Activated CD8-positive, alpha-beta memory T cell treated with anti-CD3 and anti-CD28 coated beads, Interleukin-2, amount 50 U/mL, for 48 hours (primary cell): ENCODE measurements at regions not wholly inside any gene's neighbourhood (a gene's known extent, or its start where the extent isn't known, plus 50 kb on each side); places are given as distances from the start of the nearest gene placed in this dataset.
A peak's percentile ranks its signal among the peaks of the same experiment; 100 is the strongest.

Source experiments
- DNase-seq: peaks from one replicate; pipeline ENCODE4 v3.0.0-alpha.2; 2020

- peak; percentile 23 for DNase-seq
Observed at GRCh38 chr22:47783433-47784366, 1021.2 kb downstream of the TBC1D22A start.

DNA sequence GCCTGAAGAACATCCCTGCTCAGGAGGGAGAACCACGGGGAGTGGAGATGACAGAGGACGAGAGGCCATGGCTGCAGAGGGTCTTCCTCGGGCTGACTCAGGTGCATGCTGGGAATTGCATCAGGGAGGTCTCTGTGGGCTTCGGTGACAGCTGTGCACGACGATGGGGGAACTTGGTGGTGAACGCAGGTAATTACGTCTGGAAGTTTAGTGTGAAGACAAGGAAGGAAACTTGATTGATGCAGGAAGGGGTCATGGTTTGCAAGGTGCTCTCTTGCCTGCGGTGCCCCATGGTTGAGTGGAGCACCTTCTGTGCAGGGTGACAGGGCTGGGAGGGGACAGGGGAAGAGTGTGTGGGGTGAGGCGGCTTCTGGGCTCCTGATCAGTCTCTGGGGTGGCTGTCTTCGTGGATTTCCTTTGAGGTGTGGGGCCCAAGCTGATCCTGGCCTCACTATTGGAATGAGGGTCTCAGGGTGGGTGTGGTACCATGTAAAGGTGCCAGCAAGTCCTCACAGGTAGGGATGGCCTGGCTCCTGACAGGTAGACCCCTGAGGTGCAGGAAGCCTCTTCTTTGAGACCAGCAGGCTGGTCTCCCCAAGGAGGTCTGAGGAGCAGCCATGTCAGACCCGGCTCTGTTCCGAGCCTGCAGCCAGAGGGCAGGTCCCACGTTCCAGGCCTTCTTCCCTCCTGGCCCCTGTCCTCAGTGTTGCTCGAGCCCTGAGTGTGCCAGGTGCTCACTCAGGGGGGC lies 1020.1 kb downstream of the TBC1D22A start:
- DNase-seq, result peak; percentile 15

DNA sequence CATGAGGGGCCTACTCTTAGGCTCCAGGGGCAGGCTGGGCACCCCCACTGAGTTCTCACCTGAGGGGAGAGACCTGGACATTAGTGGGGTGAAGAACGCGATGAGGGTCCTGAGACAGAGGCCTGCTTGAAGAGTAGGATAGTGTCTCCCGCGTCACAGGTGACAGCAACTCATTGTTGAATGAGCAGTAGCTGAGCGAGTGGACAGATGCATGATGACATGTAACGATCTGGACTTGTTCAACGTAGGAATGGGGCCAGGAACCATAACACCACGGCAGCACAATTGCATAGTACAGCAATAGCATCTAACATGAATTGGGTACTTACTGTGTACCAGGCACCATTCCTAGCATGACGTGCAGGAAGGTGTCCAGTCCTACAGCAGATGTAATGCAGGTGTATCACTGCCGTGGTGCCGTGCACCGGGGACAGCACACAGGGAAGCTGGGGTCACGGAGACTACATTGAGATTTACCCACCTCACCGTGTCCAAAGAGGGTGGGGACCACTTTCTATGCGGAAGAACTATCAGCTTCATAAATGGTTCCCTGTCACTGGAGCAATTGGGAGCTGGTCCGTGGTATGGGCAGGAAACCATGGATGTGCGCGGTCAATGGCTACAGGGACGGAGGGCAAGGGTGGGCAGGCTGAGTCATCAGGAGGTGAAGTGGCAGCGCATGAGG lies 1019.1 kb downstream of the TBC1D22A start:
- DNase-seq, result no peak

GRCh38 chr22:47781024-47781423 lies 1018.6 kb downstream of the TBC1D22A start:
- no peak for DNase-seq

GRCh38 chr22:47780281-47780875 lies 1017.9 kb downstream of the TBC1D22A start:
- DNase-seq, result no peak

GRCh38 chr22:47779474-47779873 lies 1017.0 kb downstream of the TBC1D22A start:
- no peak for DNase-seq

- DNase-seq, result no peak
Observed at GRCh38 chr22:47778160-47778658, 1015.8 kb downstream of the TBC1D22A start.

- DNase-seq, result no peak
Observed at GRCh38 chr22:47777426-47777825, 1015.0 kb downstream of the TBC1D22A start.

DNA sequence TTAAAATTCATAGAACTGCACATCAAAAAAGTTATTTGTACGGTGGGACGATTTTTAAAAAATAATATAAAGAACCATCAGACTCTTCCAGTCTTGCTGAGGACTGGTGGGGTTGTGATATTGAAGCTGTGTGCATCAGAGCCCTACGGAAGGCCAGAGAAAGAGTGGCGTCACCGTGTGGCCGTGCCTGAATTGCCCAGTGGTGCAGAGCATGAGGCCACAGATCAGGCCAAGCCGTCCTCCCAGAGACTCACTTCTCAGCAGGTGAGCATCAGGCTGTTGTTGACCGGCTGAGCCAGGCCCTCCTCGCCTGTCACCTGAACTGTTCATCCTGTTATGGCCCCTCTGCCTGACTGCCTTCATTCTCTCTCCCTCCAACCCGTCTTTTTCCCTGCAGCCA lies 1013.9 kb downstream of the TBC1D22A start:
- no peak for DNase-seq

DNA sequence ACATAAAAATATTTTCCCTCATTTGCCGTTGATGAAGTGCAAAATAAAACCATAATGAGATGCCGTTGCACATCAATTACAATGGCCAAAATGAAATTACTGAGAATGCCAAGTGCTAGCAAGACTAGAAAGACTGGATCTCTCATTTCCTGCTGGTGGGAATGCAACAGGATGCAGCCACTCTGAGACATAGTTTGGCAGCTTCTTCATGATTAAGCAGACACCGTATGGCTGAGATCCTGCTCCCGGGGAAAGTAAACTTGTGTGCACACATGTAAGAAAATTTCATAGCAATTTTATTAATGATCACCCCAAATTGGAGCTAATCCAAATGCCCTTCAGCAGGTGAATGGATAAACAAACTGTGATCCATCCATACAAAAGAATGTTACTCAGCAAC lies 1013.2 kb downstream of the TBC1D22A start:
- no peak for DNase-seq

- no peak for DNase-seq
Observed at GRCh38 chr22:47775191-47775590, 1012.7 kb downstream of the TBC1D22A start.

- no peak for DNase-seq
Observed at GRCh38 chr22:47773635-47774034, 1011.2 kb downstream of the TBC1D22A start.

DNA sequence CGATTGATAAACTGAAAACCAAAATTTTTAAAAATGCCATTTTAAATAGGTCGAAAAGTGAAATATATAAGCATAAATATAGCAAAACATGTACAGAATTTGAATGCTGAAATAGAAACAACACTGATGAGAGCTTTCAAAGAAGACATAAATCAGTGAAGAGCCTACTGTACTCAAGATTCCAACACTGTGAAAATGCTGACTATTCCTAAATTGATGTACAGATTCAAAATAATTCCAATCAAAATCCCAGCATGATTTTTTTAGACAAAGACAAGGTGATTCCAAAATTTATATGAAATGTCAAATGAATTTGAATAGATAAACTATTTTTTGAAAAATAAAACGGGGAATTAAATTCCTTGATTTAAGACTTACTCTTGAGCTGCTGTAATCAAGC lies 1010.4 kb downstream of the TBC1D22A start:
- no peak for DNase-seq

DNA sequence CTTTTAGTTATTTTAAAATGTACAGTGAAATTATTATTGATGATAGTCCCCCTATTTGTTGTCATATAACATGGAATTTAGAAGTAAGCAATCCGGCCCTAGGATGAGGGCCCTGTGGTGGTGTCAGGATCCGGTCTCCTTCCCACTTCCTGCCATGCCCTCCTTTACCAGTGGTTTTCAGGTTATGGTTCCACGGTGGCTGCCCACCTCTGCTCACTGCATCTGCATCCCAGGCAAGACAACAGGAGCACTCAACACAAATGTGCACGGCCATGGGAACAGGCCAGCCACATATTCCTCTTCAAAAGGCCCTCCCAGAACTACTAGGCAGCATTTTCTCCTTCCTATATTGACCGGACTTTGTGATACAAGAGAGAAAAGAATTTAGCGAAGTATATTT lies 1007.2 kb downstream of the TBC1D22A start:
- no peak for DNase-seq

GRCh38 chr22:47768027-47768426 lies 1005.6 kb downstream of the TBC1D22A start:
- no peak for DNase-seq

GRCh38 chr22:47767403-47767802 lies 1005.0 kb downstream of the TBC1D22A start:
- DNase-seq, result no peak

- no peak for DNase-seq
Observed at GRCh38 chr22:47765757-47766156, 1003.3 kb downstream of the TBC1D22A start.

DNA sequence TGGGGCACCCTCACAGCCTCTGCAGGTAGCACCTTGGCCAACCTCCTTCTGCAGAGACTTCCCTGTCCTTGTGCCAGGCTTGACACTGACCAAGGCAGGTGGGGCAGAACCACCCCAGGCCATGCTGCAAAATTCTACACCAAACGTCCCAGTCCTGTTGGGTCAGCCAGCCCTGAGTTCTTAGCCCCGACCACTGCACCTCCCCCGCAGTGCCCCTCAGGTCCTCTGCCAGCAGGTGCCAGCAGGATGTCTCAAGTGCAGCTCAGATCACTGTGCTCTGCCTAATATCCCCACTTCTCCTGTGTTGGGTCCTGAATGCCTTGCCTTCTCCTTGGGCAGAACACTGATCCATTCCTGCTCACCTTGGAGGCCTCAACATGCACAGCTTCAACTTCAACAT lies 999.7 kb downstream of the TBC1D22A start:
- no peak for DNase-seq

- no peak for DNase-seq
Observed at GRCh38 chr22:47759909-47760308, 997.5 kb downstream of the TBC1D22A start.

GRCh38 chr22:47757741-47758140 lies 995.3 kb downstream of the TBC1D22A start:
- no peak for DNase-seq

- no peak for DNase-seq
Observed at GRCh38 chr22:47750086-47750485, 987.6 kb downstream of the TBC1D22A start.

GRCh38 chr22:47748957-47749356 lies 986.5 kb downstream of the TBC1D22A start:
- DNase-seq, result no peak

- no peak for DNase-seq
Observed at GRCh38 chr22:47748271-47748670, 985.8 kb downstream of the TBC1D22A start.
